Neural cell (in vitro differentiated cells): ENCODE measurements at regions not wholly inside any gene's neighbourhood (a gene's known extent, or its start where the extent isn't known, plus 50 kb on each side); places are given as distances from the start of the nearest gene placed in this dataset.

ENCODE experiments used
- H2AFZ ChIP-seq: fragments of 200-600, 300-800 bp; sonication (generic), shearing (Covaris generic); 2 replicates; pipeline ENCODE4 v1.6.0; 2014; ENCODE audit warnings: low read depth, mild to moderate bottlenecking, antibody characterized with exemption, low read length, moderate library complexity
- H3F3A ChIP-seq: fragments of 200-600 bp; shearing (Covaris generic); 2 replicates; pipeline ENCODE4 v1.6.1; 2016; ENCODE audit warnings: mild to moderate bottlenecking, moderate library complexity, mixed read lengths, antibody characterized with exemption, low read length; ENCODE audit not compliant: insufficient read depth, poor library complexity, severe bottlenecking
- H3K27ac ChIP-seq: fragments of 200-600, 300-800 bp; sonication (generic), shearing (Covaris generic); 2 replicates; pipeline ENCODE4 v1.5.1; 2014; ENCODE audit warnings: mild to moderate bottlenecking, low read length, moderate library complexity
- H3K27me3 ChIP-seq: fragments of 300-800, 200-600 bp; sonication (generic), shearing (Covaris generic); 2 replicates; pipeline ENCODE4 v1.6.0; 2014; ENCODE audit warnings: mild to moderate bottlenecking, low read depth, low read length, moderate library complexity; ENCODE audit not compliant: insufficient read depth
- H3K36me3 ChIP-seq: fragments of 300-800, 200-600 bp; sonication (generic), shearing (Covaris generic); 2 replicates; pipeline ENCODE4 v1.5.1; 2014; ENCODE audit warnings: mild to moderate bottlenecking, antibody characterized with exemption, low read length, moderate library complexity; ENCODE audit not compliant: insufficient read depth
- H3K4me2 ChIP-seq: fragments of 300-800, 200-600 bp; sonication (generic), shearing (Covaris generic); 2 replicates; pipeline ENCODE4 v1.6.0; 2014; ENCODE audit warnings: mild to moderate bottlenecking, low read length
- H3K4me3 ChIP-seq: fragments of 300-800, 200-600 bp; sonication (generic), shearing (Covaris generic); 2 replicates; pipeline ENCODE4 v1.5.1; 2014; ENCODE audit warnings: mild to moderate bottlenecking, low read length, moderate library complexity
- H3K79me2 ChIP-seq: fragments of 200-600 bp; shearing (Covaris generic); replicated peaks from 2 replicates; pipeline ENCODE4 v1.6.0; 2014; ENCODE audit warnings: mild to moderate bottlenecking, low read length, moderate library complexity; ENCODE audit not compliant: insufficient read depth
- H3K9ac ChIP-seq: fragments of 300-800, 200-600 bp; sonication (generic), shearing (Covaris generic); 2 replicates; pipeline ENCODE4 v1.6.1; 2016; ENCODE audit warnings: mild to moderate bottlenecking, low read length, mixed read lengths
- H3K9me2 ChIP-seq: fragments of 200-600 bp; shearing (Covaris generic); 2 replicates; pipeline ENCODE4 v1.6.1; 2016; ENCODE audit warnings: mild to moderate bottlenecking, low read length, mixed read lengths; ENCODE audit not compliant: insufficient read depth
- H3K9me3 ChIP-seq: fragments of 200-600, 300-800 bp; sonication (generic), shearing (Covaris generic); 2 replicates; pipeline ENCODE4 v1.6.1; 2016; ENCODE audit warnings: mild to moderate bottlenecking, mixed run types, low read length, moderate library complexity, mixed read lengths
- H4K20me1 ChIP-seq: fragments of 200-600 bp; shearing (Covaris generic); 2 replicates; pipeline ENCODE4 v1.6.1; 2016; ENCODE audit warnings: mild to moderate bottlenecking, mixed run types; ENCODE audit not compliant: insufficient read depth
- CTCF ChIP-seq: fragments of 450-650 bp; IDR thresholded peaks from 2 replicates; pipeline ENCODE4 v1.5.1; 2014; ENCODE audit warnings: antibody characterized with exemption, mild to moderate bottlenecking, moderate library complexity; ENCODE audit not compliant: poor library complexity, severe bottlenecking
- EP300 ChIP-seq: fragments of 450-650 bp; conservative IDR thresholded peaks from 2 replicates; pipeline ENCODE4 v1.6.1; 2014; ENCODE audit warnings: antibody characterized with exemption, mild to moderate bottlenecking, moderate library complexity; ENCODE audit not compliant: poor library complexity, severe bottlenecking
- EZH2 ChIP-seq: fragments of 200-600, 300-800 bp; shearing (Covaris generic), sonication (generic); IDR thresholded peaks from 2 replicates; pipeline ENCODE4 v1.6.1; 2014; ENCODE audit warnings: antibody characterized with exemption, low read length, borderline replicate concordance, mild to moderate bottlenecking; ENCODE audit not compliant: insufficient read depth, poor library complexity, severe bottlenecking
- MXI1 ChIP-seq: fragments of 450-650 bp; conservative IDR thresholded peaks from 2 replicates; pipeline ENCODE4 v1.6.1; 2014; ENCODE audit warnings: antibody characterized with exemption, mild to moderate bottlenecking; ENCODE audit not compliant: poor library complexity, severe bottlenecking
- POLR2AphosphoS5 ChIP-seq: IDR thresholded peaks from 2 replicates; pipeline ENCODE4 v1.6.1; 2012
- RAD21 ChIP-seq: fragments of 450-650 bp; conservative IDR thresholded peaks from 2 replicates; pipeline ENCODE4 v1.6.1; 2014; ENCODE audit warnings: antibody characterized with exemption, mild to moderate bottlenecking, moderate library complexity
- REST ChIP-seq: IDR thresholded peaks from 2 replicates; pipeline ENCODE4 v1.6.1; 2012; ENCODE audit warnings: borderline replicate concordance
- SMC3 ChIP-seq: fragments of 450-650 bp; conservative IDR thresholded peaks from 2 replicates; pipeline ENCODE4 v1.6.1; 2014; ENCODE audit warnings: antibody characterized with exemption, mild to moderate bottlenecking, moderate library complexity; ENCODE audit not compliant: poor library complexity
- TAF1 ChIP-seq: IDR thresholded peaks from 2 replicates; pipeline ENCODE4 v1.6.1; 2012; ENCODE audit warnings: low read depth

- no peaks in the 10 kb centered on the region for H3K9me3 ChIP-seq
- no peaks in the 10 kb centered on the region for H3K36me3 ChIP-seq
- no peak for TF ChIP-seq CTCF
- TF ChIP-seq SMC3: no peak
- no peak for TF ChIP-seq EZH2
- TF ChIP-seq REST: no peak
- TF ChIP-seq POLR2AphosphoS5: no peak
- no peak for TF ChIP-seq EP300
- no peak for TF ChIP-seq MXI1
- no peak for TF ChIP-seq TAF1
- no peak for TF ChIP-seq RAD21
- H3K27me3 ChIP-seq: no peaks in the 10 kb centered on the region
- no peaks in the 10 kb centered on the region for H3F3A ChIP-seq
- no peaks in the 10 kb centered on the region for H3K9me2 ChIP-seq
- no peaks in the 10 kb centered on the region for H4K20me1 ChIP-seq
- H3K4me2 ChIP-seq: no peak overlapping the region
- no peak overlapping the region for H3K27ac ChIP-seq
- H3K9ac ChIP-seq: no peak overlapping the region
- H3K4me3 ChIP-seq: no peak overlapping the region
- H2AFZ ChIP-seq: no peak overlapping the region
- no peaks in the 10 kb centered on the region for H3K79me2 ChIP-seq
These were observed 240.5 kb downstream of the PPP4R3C start for GRCh38 chrX:27222661-27223060.

GRCh38 chrX:27186671-27187070 is 276.5 kb downstream of the PPP4R3C start:
- H2AFZ ChIP-seq: no peak overlapping the region
- H4K20me1 ChIP-seq: no peaks in the 10 kb centered on the region
- TF ChIP-seq RAD21 (peak; percentile 53), SMC3 (no peak), CTCF (peak; percentile 57), POLR2AphosphoS5 (no peak), TAF1 (no peak), EZH2 (no peak), REST (no peak)
- no peaks in the 10 kb centered on the region for H3F3A ChIP-seq
- no peaks in the 10 kb centered on the region for H3K79me2 ChIP-seq
- H3K9ac ChIP-seq: no peak overlapping the region
- no peaks in the 10 kb centered on the region for H3K9me3 ChIP-seq
- no peak overlapping the region for H3K4me2 ChIP-seq
- no peaks in the 10 kb centered on the region for H3K27me3 ChIP-seq
- no peak overlapping the region for H3K4me3 ChIP-seq
- no peak overlapping the region for H3K27ac ChIP-seq
- H3K36me3 ChIP-seq: no peaks in the 10 kb centered on the region
- no peaks in the 10 kb centered on the region for H3K9me2 ChIP-seq
